DMS79 treated with DMSO at 0.1 percent for 48 hours (cell line): ENCODE measurements at regions not wholly inside any gene's neighbourhood (a gene's known extent, or its start where the extent isn't known, plus 50 kb on each side); places are given as distances from the start of the nearest gene placed in this dataset.
"Not testable (repeated sequence)": the region's sequence is repeated elsewhere in the genome, so short reads cannot be mapped to it uniquely, and the experiment has no call there.

ENCODE experiments used
- DNase-seq: peaks from one replicate; lab custom pipeline; 2025; lab: John Stamatoyannopoulos, UW

DNA sequence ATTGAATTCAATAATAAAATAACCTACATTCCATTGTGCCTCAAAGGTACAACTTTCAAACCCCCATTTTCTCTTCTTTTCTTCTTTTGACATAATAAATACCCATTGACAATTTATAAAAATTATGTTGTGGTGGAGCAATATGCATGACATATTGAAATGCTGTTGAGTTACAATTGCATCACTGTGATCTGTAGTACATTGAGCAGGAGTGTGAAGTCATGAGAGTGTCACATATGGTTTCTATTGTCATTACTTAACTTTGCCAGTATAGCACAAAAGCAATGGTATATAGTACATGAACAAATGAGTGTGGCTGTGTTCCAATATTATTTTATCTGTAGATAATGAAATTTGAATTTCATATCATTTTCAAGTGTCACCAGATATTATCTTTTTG is 441.3 kb downstream of the GJA1 start:
- no peak for DNase-seq

DNA sequence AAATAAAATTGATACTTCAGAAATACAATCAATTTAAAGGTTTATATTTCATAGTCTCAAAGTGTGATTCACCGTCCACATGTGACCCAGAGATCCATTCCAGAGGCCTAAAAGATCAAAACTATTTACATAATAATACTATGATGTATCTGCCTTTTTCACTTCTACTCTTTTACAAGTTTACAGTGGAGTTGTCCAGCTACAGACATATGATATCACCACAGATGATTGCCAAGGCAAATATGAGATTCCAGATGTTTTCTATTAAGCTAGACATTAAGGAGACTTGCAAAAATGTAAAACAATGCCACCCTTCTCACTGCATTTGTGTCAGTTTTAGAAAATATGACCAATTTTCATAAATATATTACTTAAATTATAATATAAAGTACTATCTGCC is 443.7 kb downstream of the GJA1 start:
- DNase-seq = no peak

- no peak for DNase-seq
These were observed 445.4 kb downstream of the GJA1 start for GRCh38 chr6:121880831-121881230.

- no peak for DNase-seq
These were observed 446.7 kb downstream of the GJA1 start for GRCh38 chr6:121881974-121882667.

GRCh38 chr6:121884091-121884490 is 448.6 kb downstream of the GJA1 start:
- no peak for DNase-seq

DNA sequence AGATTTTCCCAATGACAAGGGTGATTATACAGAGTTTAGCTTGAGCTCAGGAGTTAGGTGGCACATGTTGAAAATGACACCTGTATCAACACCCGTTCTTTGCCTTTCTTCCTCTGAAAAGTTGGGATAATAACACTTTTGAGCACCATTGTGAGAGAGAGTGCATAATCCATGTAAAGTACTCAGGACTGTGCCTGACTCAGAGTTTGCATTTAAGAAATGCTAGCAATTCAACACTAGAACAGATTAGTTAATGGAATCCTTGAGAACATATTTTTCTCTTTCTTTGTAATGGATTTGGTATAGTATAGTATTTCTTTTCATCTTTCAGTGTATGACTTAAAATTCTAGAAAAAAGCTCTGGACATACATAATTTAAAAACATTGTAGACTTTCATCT is 449.2 kb downstream of the GJA1 start:
- no peak for DNase-seq

- no peak for DNase-seq
These were observed 450.1 kb downstream of the GJA1 start for GRCh38 chr6:121885399-121886152.

GRCh38 chr6:121886223-121886830 is 450.9 kb downstream of the GJA1 start:
- no peak for DNase-seq

DNA sequence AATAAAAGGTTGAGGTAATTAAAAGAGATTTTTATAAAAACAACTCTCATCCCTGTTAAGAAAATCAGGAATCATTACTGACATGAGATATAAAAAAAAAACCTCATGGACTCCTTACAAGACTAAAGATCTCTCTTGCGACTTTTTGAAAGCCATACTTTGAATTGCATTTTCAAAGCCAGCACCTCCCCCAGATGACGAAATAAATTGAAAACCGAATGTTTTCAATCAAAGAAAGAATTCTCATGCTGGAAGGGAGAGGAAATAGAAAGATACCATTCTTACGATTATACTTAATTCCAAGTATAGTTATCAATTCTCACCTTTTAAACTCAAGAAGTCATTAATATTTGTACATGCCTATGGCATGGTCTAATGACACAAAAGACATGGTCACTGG is 452.3 kb downstream of the GJA1 start:
- DNase-seq = no peak

- DNase-seq = no peak
These were observed 455.0 kb downstream of the GJA1 start for GRCh38 chr6:121890307-121890910.

GRCh38 chr6:121895731-121896130 is 460.3 kb downstream of the GJA1 start:
- not testable (repeated sequence) for DNase-seq

GRCh38 chr6:121896363-121896762 is 460.9 kb downstream of the GJA1 start:
- no peak for DNase-seq

DNA sequence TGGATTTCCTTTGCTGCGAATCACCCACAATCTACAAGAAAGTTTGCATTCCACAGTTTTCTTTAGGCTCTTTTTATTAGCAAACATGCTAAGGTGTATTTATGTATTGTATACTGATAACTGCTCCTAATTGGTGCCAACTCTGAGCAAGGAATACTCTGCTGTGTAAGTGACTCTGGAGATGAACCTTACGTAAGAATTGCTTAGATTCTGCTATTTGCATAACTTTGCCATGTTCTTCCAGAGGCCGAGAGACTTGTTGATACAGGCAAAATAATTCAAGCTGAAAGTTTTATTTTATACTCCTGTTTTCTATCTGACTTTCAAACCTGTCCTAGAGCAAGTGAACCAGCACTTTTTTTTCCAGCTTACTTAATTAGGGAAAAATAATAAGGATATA is 461.3 kb downstream of the GJA1 start:
- DNase-seq = no peak

GRCh38 chr6:121897337-121897760 is 461.9 kb downstream of the GJA1 start:
- no peak for DNase-seq

- no peak for DNase-seq
These were observed 466.0 kb downstream of the GJA1 start for GRCh38 chr6:121901432-121901831.

GRCh38 chr6:121904559-121904958 is 469.1 kb downstream of the GJA1 start:
- no peak for DNase-seq

GRCh38 chr6:121912905-121913304 is 477.5 kb downstream of the GJA1 start:
- no peak for DNase-seq

DNA sequence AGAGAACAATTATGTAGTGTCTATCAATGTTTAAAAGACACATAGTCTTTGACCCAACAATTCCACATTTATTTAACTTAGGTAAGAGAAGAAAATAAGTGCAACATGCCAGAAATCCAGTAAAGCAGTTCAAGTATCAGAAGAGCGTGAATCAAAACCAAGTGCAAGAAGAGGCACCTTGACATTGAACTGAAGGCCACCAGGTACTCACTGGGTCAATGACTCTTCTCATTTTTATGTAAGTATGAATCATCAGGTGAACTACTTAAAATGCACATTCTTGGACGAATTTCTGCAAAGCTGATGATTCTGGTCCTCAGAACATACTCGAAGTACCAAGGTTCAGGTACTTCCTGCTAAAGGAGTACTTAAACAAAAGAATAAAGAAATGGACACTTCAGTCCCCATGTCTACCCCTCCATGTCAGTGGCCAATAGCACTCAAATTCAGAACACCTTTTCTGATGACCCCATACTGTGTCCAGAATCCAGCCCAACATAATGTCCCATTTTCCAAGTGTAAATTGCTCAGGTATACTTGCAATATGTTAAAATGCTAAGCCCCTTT is 481.9 kb downstream of the GJA1 start:
- DNase-seq = no peak

DNA sequence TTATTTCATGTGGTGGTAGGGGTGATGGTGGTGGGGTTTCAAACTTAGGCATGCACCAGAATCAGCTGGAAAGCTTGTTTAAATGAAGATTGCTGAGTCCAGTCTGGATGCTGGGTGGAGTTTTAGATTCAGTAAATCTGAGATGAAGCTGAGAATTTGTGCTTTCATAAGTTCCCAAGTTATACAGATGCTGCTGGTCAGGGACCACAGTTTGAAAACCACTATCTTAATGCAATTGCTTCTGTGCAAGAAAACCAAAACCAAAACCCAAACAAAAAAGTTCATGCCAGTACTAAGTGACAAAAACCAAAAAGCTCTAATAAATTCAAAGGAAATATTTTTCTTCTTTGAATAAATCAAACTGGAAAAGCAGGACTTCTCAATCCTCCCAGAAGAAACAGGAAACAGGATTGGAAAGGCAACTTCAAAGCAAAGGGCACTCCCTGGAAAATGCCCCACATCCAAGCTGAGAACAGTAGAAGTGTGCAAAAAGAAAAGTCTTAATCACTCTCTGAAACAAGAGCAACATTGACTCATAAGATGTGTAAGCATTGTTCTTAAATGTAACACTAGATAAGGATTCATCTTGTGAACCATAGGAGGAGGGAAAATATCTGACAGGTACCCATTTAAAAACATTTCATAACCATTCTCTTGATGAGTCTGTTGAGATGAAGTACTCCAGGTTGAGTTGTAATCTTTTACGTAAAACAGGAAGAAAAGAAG is 481.5 kb upstream of the HSF2 start:
- DNase-seq = no peak

- DNase-seq = no peak
These were observed 478.8 kb upstream of the HSF2 start for GRCh38 chr6:121920616-121921015.

DNA sequence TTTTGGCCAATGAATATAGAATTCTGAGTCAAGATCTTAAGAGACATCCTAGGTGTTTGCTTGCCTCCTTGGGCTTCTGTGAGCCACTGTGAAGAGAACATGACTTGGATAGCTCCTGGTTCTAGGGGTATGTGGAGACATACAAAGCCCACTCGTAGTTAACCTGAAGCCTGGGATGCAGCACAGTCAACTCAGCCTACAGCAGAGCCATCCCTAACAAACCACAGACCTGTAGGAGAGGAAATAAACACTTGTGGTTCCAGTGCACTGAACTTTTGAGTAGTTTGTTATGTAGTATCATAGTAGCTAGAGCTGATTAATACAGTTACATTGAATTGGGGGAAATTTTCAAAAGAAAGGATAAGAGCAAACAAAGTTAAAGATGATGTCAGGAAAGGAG is 474.4 kb upstream of the HSF2 start:
- DNase-seq = no peak
